ENCODE measurements at regions not wholly inside any gene's neighbourhood (a gene's known extent, or its start where the extent isn't known, plus 50 kb on each side); places are given as distances from the start of the nearest gene placed in this dataset.

DNA sequence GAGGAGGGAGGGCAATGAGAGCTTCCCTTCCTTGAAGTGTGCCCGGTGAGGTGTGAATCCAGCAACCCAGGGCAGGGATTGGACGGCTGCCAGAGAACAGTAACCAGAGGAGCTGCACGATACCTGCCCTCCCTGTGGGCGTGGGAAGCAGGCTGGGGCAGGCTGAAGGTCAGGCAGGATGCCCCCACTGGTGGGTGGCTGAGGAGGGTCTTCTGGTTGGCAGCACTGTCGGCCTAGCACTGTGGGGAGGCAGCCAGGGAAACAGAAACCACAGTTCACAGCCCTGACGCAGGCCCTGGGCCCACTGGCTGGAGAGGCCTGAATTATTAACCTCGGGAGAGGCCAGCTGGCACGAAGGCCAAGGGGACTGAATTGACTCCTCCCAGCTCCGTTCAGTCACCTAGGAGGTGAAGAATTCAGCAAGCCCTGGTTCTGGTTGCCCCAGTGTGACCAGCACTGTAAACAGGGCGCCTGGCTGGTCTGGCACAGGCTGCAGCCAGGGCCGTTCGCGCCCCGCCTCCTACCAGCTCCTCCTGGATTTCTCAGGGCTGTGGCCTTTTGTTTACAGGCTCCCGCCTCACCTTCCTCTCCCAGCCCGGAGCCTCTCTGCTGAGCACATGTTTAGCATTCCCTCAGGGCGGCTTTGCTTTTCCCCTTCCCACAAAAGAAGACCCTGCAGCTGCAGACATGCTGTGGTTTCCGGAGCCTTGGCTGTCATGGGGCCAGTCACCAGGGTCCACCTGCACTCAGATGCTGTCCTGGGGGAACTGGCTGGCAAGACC lies 97.8 kb downstream of the B3GNT2 start:
- POLR2A ChIA-PET = interaction anchor here (0.5 to 0.6 kb wide), 2 partner anchors 44 to 707 kb away, joined by 3 to 4 read pairs; no protein-coding TSS in a partner anchor
- DNase-seq (ENCODE audit: extremely low read depth in 1 of 4, low spot score in 3 of 4) (no peak), FAIRE-seq (no peak), ATAC-seq (no peak)
- Histone ChIP-seq H3K27ac (ENCODE audit: extremely low read depth, low read depth, low read length) (peak overlapping the region; percentile 10; the same call in 1 of the 3 replicates), H3K27me3 (ENCODE audit: control insufficient read depth in 2 of 2, insufficient read depth in 2 of 2, low read length in 2 of 2) (no peaks in the 10 kb centered on the region), H3K79me2 (ENCODE audit: control insufficient read depth, insufficient read depth, low read length) (peaks cover 27% of the 10 kb centered on the region), H3K9me3 (replicated peaks; ENCODE audit: control insufficient read depth, insufficient read depth, low read depth, low read length) (no peaks in the 10 kb centered on the region), H3K4me3 (no peak overlapping the region), H2AFZ (ENCODE audit: low read depth, low read length) (peak overlapping the region; percentile 49; the same call in 1 of the 2 replicates), H3K9ac (ENCODE audit: insufficient read depth in 1 of 2, low read depth in 2 of 2, low read length in 2 of 2) (peak overlapping the region in 1 of 2 experiments; percentile 76; a peak in 2 of 4 replicates), H4K20me1 (replicated peaks; ENCODE audit: control insufficient read depth, insufficient read depth, low read length) (no peaks in the 10 kb centered on the region), H3K36me3 (ENCODE audit: control insufficient read depth, insufficient read depth, low read length) (no peaks in the 10 kb centered on the region), H3K4me2 (ENCODE audit: insufficient read depth, low read length) (no peak overlapping the region), H3K9me1 (ENCODE audit: control insufficient read depth, insufficient read depth, low read length) (no peaks in the 10 kb centered on the region), H3K4me1 (replicated peaks in 1 of 2; ENCODE audit: control insufficient read depth in 2 of 2, insufficient read depth in 2 of 2, low read length in 2 of 2) (peaks cover 38 to 61% of the 10 kb centered on the region in 2 experiments; a peak in 4 of 5 replicates)
- no peak for TF ChIP-seq CHD7 (IDR thresholded peaks at IDR 0.05; ENCODE audit: low read depth, low read length)
- 0 out of 2 replicates have a peak, but pooled peaks have one; percentile 19 for TF ChIP-seq RBFOX2 (IDR thresholded peaks at IDR 0.05; ENCODE audit: low read depth, low read length)
- peak; percentile 67 for TF ChIP-seq ZBTB33 (CRISPR knock-in tag; IDR thresholded peaks at IDR 0.05)
- TF ChIP-seq TAF9B (IDR thresholded peaks at IDR 0.05; ENCODE audit: partially characterized antibody) = no peak
- TF ChIP-seq FUS (optimal IDR thresholded peaks at IDR 0.05; ENCODE audit: low read depth, low read length) = no peak
- no peak for TF ChIP-seq ZNF23 (CRISPR knock-in tag; IDR thresholded peaks at IDR 0.05)
- TF ChIP-seq NFIC (IDR thresholded peaks at IDR 0.05) = peak; percentile 80
- CTCF ChIA-PET (ENCODE audit: low intra/inter-chr PET ratio) = no interaction called here
- in situ Hi-C loops (cut with MboI) (no loop called here), intact Hi-C loops (cut with micrococcal nuclease) (no loop called here)
- no TSS peak for BruUV-seq (replicated peaks)
- 86% methylated on average over 15 of the region's 18 CpGs for WGBS (ENCODE audit: insufficient coverage, low coverage, missing lambda C conversion rate)
